Smooth muscle cell of the brain vasculature (primary cell): ENCODE measurements at regions not wholly inside any gene's neighbourhood (a gene's known extent, or its start where the extent isn't known, plus 50 kb on each side); places are given as distances from the start of the nearest gene placed in this dataset.
"Not testable (repeated sequence)": the region's sequence is repeated elsewhere in the genome, so short reads cannot be mapped to it uniquely, and the experiment has no call there.

Experiments
- DNase-seq: peaks from one replicate; pipeline ENCODE4 v3.0.0-alpha.2; 2012; ENCODE audit warnings: low read depth, low spot score

DNA sequence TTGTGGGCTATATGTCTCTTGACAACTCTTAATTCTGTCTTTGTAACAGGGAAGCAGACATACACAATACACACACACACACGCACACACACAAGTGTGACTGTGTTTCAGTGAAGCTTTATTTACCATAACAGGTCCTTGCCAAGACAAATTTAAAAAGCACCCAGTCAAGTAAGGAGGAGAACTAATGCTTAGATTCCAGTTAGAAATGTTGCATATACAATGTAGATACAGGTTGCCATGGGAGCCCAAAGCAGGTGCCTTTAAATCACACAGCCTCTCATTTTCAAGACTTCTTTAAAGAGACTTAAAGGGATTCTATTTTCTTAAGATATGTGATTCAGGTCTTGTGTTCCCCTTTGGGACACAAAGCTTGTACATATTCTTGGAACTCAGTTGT lies 1551.9 kb downstream of the EFNB2 start:
- DNase-seq: no peak

DNA sequence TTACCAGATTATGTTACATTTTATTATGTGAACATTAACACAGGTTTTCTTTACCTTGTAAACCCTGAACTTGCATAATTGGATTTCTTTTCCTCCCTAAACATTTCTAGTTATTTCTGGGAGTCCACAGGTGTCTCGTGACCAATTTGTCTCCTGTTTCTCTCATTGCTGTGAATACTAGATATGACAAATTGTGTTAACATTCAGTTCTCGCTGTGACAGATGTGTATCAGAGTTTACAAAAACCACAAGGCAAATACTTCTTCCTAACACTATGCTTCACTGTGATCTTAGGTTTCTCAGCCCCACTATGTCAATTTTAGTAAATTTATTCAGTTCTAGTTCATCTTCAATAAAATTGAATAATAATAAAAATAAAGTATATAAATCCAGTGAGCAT lies 1554.9 kb downstream of the EFNB2 start:
- no peak for DNase-seq

DNA sequence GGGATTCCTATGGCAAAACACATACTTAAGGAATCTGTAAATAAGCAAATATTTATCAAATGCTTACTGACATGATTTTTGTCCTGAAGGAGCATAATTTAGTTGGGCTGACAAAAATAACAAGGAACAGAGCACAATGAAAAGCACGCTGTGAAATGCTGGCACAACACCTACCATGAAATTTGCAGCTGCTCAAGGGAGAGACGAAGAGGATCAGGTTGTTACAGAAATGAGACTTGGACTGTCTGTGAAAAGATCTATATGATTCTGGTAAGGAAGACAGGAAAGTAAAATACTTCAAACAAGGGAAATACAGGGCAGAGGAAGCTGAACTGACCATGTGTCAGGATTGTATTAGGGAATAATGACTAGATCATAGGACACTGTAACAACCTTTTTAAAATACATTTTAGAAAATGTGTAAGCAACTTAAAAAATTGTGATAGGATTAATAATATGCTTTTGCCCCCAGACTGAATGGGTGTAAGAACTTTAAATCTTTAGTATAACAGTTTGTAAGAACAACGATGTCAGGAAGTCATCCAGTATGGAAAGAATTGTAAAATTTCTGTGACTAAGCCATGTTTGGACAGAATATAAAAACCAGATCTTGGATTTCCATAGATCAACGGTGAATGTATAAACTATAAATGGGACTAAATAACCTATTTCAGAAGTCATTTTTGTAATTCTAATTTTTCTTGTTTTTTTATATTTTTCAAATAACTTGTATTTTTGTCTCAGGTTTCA lies 1556.0 kb downstream of the EFNB2 start:
- no peak for DNase-seq

DNA sequence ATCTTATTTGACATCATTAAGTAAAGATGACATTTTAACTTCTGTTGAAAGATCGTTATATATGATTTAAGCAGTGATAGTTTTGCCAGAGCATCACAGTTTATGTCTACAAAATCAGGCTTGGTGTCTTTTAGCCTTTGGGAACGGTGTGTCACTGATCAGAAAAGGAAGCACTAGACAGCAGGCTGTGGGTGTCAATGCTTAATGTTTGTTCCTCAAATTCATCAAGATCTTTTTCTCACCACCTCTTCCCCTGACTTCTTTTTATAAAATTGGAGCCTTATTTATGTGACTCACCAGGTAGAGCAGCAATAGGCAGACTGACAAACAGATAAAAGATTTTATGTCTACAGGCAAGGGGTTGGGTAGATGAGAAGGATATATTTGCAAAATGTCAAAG lies 1558.5 kb downstream of the EFNB2 start:
- DNase-seq: no peak

GRCh38 chr13:104975272-104975671 lies 1560.2 kb downstream of the EFNB2 start:
- no peak for DNase-seq

DNA sequence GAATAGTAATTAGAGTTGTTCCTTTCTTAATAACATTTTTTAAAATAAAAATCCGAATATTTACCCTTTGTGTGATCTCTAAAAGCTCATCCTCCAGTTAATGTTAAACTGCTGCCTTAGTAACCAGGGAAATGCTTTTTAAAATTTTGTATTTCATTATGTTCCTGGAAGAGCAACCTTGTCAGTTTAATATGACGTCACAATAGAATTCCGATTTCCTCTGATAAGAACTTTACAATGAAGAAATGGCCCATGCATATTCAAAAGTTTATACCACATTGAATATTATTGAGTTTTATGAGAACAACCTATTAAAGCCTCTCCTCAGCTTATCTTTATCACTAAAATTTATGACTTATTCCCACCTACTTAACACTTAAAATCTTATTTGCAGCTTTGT lies 1566.6 kb downstream of the EFNB2 start:
- DNase-seq: no peak

DNA sequence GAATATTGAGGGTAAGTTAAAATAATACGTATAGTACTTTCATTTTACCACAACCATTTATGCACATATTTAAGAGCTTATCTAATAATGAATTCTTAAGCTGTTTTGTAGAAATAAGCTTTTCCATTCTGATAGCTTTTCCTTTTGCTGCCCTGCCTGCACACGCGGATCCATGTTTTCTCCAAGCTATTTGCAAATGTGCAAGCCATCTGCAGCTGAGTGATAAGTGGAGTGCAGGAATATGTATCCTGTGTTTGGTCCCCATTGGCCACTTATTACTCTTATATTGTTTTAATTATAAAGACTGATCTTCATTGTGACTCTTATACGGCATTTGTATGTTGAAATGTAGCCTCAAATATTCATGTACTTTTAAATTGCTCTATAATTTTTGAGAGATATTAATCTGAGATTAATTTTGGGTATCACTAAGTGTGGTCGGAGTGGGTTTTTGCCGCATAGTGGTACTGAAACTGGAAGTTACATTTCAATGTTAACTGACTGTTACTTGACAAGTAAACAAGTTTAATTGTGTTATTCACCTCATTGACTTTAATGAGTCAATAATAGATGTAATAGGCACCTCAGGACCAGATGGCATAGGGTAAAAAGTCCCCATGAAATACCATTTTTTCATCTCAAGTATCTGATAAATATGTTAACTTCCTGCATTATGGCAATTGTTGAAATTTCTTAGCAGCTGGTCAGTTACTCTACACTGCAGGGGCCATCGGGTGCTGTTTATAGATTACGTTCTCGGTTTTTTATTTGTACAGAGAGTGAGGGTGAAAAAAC lies 1567.4 kb downstream of the EFNB2 start:
- DNase-seq: no peak

- no peak for DNase-seq
These were observed 1568.1 kb downstream of the EFNB2 start for GRCh38 chr13:104967376-104967775.

DNA sequence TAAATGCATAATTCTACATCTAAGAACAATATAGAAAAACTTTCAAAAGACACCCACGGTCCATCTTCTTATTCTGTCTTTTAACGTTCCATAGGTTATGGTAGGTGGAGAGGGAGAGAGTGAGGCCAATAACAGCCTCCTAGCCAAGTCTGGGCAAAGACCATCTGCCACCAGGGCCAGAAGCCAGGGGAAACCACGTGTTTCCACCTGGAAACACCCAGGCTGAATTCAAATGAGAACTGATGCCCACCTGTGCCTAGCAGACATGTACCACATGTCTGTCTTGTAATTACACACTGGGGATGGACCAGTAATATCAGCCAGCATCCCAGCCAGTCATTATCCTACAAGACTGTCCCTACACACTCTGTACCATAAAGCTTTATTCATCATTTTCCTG lies 1573.1 kb downstream of the EFNB2 start:
- DNase-seq: no peak

DNA sequence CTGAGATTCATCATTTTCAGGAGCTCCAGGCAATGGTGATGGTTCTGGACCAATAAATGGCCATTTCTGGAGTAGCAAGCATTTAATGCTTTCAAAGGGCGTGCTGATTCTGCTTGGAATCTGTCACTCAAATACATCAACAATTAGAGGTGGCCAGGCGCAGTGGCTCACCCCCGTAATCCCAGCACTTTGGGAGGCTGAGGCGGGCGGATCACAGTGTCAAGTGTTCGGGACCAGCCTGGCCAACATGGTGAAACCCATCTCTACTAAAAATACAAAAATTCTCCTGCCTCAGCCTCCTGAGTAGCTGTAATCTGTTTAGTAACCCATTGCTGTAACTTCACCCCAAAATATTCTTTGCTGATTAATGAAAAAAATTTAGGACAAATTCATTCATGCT lies 1574.2 kb downstream of the EFNB2 start:
- no peak for DNase-seq

- DNase-seq: no peak
These were observed 1581.3 kb downstream of the EFNB2 start for GRCh38 chr13:104954210-104954609.

GRCh38 chr13:104953588-104953987 lies 1581.9 kb downstream of the EFNB2 start:
- DNase-seq: no peak

GRCh38 chr13:104949840-104950740 lies 1585.4 kb downstream of the EFNB2 start:
- DNase-seq: no peak

- no peak for DNase-seq
These were observed 1591.3 kb downstream of the EFNB2 start for GRCh38 chr13:104944176-104944575.

DNA sequence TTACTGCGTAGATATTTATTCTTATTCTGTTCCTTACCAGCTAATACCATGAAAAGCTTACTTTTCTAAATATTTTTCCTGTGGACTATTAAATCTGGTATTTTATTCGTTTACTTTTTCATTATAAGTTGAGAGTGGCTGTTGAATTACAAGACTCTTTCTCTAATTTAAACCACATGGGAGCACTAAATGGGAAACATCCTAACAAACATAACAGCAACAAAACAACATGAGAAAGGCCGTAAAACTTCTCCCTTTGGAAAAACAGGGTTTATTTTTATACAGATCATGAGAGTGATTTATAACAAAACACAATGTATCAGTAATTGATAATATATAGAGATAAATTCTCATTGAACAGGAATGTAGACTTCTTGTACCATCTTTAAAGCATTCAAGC lies 1592.1 kb downstream of the EFNB2 start:
- DNase-seq: no peak

GRCh38 chr13:104937881-104938280 lies 1597.6 kb downstream of the EFNB2 start:
- DNase-seq: no peak

- no peak for DNase-seq
These were observed 1599.2 kb downstream of the EFNB2 start for GRCh38 chr13:104936304-104936703.

DNA sequence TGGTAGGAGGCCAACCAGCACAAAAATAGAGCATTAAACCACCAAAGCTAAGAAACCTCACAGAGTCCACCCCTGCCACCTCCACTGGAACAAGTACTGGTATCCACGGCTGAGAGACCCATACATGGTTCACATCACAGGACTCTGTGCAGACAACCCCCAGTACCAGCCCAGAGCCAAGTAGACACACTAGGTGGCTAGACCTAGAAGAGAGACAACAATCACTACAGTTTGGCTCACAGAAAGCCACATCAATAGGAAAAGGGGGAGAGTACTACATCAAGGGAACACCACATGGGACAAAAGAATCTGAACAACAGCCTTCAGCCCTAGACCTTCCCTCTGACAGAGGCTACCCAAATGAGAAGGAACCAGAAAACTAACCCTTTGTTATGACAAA lies 1614.9 kb downstream of the EFNB2 start:
- DNase-seq: not testable (repeated sequence)

- DNase-seq: no peak
These were observed 1615.4 kb downstream of the EFNB2 start for GRCh38 chr13:104920091-104920490.

- DNase-seq: no peak
These were observed 1635.2 kb downstream of the EFNB2 start for GRCh38 chr13:104900191-104900817.

DNA sequence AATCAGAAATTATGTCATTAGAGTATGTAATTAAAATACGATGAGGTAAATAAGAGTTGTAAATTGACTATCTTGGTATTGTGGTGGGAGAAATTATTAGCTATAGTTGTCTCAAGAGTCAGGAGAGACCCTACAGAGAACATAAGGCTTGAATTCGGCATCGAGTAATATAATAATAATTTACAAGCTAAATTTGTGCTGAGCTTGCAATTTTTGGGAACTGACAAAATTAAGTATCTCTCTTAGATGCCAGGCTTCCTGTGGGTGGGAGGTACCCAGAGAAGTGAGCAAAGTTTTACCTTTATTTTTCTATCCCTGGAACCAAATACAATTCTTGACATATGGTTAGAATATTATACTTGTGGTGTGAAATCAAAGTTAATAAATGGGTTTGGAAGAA lies 1637.0 kb downstream of the EFNB2 start:
- no peak for DNase-seq

DNA sequence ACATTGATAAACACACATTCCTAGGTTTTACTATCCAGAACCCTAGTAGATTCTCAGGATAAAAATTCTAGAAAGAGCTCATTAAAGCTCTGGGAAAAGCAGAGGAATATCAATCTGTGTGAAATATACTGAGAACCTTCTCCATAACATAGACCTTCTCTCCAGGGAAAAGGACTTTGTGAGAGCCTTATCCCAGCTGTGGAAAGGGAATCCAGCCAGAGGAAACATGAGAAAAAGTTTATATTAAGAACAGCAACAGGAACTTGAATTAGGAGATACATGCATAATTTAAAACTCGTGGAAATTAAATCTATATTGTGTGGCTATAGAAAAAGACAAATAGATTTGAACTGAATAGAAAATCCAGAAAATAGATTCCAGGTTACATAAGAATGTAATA lies 1639.9 kb downstream of the EFNB2 start:
- no peak for DNase-seq
